ENCODE measurements at regions not wholly inside any gene's neighbourhood (a gene's known extent, or its start where the extent isn't known, plus 50 kb on each side); places are given as distances from the start of the nearest gene placed in this dataset.

DNA sequence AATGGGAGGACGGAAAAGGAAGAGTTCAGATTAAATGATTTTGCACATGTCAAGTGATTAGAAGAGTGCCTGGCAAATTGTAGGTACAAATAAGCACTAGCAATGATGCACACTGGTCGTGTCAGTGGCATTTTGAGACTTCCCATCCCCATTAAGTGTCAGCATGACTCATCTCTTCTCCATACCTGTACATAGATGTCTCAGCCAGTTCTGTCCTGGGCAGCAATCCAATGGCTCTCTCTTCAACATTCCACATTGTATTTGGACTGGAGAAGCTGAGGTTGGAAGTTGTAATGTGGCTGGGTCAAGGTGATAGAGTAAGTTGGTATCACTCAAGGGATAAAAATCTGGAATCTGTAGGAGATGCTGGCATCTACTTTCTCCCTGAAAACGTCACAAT lies 742.7 kb downstream of the VRK1 start:
- DNase-seq: no peak

DNA sequence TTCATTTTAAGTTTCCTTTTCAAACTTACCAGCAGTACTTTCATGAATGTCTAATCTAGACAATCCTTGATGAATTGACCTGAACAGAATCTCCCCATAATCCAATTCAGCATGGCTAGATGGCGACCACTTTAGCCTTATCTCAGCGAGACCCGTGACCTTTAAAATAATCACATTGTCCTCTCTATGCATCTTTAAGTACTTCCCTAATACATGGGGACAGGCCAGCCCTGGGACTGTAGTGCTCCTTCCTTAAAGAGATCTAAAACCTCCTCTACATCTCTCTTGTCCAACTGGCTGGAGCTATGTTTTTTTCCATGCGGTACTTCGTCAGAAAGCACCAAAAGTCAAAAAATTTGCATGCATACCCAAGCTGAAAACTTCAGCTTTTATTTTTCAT lies 746.0 kb downstream of the VRK1 start:
- DNase-seq: no peak

DNA sequence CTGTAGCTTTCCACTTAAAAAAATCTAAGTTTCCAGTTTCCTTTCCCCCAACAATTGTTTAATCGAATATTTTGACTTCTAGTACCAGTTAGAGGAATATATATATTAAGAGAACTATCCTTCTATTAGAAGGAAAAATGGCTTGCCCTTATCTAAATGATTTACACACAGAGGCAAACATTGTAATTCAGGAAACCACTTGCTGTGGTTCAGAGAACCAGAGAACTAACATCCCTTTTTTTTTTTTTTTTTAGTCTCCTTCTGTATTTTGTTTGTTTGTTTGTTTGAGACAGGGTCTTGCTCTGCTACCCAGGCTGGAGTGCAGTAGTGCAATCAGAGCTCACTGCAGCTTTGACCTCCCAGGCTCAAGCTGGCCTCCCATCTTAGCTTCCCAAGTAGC lies 746.6 kb downstream of the VRK1 start:
- no peak for DNase-seq

DNA sequence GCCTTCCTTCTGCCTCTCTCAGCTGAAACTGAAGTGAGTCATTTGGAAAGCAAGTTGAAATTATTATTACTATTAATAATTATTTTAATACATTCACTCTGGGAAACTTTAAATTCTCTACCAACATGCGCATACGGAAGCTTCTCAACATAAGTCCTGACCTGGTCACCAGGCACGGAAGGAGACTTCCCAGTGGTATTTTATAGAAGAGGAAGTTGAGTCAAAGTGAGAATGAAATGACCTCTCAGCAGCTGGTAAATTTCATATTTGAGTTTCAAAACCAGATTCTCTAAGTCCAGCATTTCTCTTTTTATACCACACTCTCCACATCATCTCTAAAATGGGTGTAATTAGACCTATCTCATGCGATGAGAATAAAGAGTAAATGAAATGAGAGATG lies 747.4 kb downstream of the VRK1 start:
- DNase-seq: no peak

DNA sequence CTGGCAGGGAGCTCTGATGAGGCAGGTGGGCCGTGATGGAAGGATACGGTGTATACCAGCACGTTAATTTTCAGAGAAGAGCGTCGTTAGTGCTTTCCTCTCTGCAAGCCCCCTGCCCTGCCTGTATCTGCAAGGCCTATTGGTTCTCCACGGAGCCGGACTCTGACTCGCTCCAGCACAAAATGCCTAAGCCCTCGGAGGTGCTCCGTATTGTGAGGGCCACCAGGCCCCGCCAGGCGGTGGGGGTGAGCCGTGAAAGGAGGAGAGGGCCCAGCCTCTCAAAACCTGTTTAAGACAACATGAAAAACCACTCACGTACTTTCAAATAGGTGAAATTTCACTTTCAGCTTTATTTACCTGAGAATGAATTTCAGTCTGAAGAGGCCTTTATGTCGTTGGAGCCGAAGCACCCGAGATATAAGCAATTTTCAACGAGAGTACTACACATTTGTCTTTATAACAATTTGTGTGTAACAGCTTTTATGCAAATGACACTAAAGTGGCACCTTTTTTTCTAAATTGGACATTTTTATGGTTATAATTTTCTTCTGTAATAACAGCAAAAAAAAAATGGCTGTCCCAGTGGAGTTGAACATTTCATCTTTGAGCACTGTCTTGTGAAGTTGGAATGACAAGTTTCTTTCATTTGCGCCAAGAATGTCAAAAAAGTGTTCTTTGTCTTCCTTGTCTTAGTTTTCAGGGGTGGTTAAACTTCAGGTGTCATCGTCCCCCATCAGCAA lies 749.5 kb downstream of the VRK1 start:
- no peak for DNase-seq

DNA sequence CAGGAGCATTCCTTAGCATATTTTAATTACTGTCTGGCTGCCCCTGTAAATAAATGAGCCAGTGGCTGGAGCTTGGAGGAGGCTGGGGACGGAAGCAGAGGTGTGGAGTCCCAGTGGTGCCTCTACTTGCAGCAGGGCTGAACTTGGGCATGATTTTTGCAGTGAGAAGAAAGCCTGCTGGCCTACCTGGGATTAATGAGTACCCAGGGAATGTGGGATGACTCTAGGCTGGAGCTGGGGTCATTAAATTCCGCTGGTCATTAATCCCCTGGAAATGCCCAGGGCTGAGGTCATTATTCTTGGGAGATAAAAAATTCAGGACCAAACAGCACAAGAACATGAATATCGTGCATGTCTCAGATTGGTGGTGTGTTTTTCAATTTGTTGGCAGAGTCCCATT lies 753.3 kb downstream of the VRK1 start:
- no peak for DNase-seq

DNA sequence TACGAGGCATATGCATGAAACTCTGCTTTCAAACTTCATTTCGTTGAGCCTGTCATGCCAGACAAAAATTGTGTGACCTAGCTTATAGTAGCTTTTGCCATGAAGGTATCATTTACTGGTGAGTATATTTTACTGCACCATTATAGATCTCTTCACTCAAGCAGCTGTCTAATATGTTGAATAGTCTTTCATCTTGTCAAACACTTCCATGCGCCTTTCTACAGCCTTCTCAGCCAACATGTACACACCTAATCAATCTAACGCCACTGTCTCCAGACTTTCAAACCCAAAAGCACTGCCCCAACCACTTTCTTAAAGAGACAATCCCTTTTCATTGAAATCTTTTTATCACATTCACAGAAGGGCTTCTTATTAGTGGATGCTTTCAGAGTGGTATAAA lies 757.4 kb downstream of the VRK1 start:
- DNase-seq: no peak

DNA sequence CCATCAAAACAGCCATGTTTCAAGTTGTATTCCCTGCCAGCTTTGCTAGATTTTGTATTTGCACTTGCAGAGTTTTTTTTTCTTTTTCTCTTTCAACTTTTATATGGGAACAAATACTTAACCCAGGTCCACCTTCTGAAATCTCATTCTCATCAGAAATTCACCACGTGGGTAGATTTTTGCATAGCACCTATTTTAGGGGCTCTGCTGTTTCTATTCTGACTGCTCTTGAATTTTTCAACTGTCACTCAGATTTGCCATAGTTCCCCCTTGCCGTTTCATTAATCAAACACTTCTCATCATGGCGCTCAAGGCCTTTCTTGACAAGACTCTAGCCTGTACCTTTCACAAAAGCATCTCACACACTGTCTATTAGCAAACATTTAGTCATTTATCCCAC lies 767.2 kb downstream of the VRK1 start:
- no peak for DNase-seq

DNA sequence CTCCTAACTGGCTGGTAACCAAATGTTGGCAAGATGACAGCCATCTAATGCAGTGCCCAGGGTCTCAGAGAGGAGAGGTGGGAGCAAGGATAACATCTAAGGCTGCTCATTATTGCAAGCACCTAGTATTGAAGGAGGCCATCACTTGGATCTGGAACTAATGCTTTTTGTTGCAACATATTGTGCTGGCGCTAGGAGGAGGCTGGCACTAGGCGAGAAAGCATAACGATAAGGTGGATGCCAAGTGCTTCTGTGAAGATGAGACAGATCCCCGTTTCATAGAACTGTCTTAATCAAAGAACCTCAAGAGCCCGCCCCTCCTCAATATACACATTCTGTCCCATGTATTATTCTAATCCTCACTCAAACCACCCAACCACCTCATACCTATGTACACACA lies 774.0 kb downstream of the VRK1 start:
- no peak for DNase-seq

DNA sequence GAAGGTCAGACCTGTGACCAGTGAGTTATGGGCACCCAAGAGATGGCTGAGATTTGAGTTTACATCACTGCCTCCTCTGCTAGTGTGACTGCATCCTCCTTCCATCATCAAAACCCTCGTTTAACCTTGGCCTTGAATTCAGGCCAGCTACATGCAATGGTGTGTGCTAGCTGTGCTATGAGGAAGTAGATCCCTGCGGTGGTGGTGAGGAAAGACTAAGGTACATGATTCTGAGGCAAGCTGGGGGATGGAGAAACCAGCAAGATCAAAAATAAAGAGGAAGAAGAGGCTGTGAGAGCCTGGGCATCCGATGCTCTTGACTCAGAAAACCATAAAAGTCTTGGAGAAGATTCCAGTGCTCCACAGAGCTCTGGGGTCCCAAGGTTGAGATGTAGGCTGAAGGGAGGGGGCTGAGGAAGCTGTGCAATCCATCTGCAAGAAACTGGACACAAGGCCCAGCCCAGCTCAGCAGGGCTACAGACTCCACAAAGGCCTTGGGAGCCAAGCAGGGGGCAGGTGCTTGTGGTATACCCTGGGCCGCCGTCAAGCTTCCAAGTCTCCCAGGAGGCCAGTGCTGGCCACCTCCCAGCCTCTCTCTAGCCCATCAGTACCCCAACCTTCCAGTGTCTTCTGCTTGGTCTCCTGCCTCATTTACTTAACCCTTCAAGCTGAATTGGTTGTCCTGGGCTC lies 774.8 kb downstream of the VRK1 start:
- no peak for DNase-seq

DNA sequence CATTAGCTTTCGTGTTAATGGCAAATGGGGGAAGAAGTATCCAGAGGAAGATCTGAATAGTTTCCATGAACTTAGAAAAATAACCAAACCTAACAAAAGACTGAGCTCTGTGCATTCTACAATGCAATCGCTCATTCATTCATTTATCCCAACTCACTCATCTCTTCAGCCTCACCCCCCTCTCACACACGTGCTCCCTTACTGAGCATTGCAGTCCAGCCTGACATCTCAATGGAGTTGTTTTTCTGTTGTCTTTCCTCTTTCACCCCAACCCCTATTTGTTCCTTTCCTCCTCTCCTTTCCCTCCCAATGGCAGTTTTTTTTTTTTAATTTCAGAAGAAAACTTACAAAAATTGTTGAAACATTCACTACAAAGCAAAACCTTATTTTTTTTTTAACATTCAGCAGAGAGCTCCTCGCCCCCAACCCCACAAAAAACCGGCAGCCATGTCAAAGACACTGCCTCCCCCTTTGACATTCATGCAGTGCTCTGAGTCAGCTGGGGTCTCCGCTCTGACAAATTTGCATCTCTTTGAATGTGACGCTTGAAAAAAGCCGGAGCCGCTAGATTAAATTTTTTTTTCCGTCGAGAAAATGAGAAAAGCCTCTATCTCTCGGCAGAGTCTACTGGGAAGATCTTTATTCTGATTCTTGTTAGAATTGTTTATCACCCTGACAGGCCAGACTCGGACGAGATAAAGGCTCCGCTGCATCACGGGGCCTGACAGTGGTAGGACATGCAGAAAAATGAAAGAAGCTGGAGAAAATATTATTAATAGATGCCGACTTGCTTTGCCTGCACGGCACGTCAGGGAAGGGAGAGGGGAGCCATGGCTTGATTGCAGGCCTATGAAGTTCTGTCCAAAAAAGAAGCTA lies 775.6 kb downstream of the VRK1 start:
- DNase-seq: no peak

DNA sequence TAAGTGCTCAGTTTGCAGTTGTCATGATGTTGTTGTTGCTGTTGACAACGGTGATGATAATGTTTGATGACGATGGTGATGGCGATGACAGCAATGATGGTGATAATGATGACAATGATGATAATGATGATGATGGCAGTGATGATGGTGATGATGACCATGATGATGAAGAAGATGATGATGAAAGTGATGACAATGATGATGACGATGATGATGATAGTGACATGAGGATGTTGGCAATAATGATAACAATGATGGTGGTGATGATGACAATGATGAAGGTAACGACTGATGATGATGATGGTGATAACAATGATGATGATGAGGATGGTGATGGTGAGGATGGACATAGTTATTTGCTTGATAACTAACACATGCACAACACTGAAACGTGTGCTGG lies 778.5 kb downstream of the VRK1 start:
- no peak for DNase-seq

DNA sequence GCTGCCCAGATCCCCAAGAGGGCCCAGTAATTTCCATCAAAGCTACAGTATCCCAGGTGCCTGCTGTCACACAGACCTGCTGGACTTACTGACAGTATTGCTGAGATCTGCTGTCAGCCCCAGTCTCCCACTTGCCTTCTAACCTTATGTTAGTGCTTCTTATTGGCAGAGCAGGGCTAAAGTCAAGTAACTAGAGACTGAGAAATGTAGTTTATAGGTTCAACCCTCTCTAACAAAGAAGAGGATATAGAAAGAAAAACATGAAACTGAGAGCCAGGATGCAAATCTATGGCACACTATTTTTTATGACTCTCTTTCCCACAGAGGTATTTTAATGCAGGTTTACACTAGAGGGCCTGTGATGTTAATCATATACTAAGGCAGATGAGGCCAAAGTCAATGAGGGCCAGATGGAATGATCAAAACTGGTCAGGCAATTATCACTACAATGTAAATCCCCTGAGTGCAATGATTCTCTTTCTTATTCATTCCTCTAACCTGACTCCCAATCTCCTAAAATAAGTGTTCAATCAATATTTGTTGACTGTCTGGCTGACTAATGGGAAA lies 781.9 kb downstream of the VRK1 start:
- no peak for DNase-seq

DNA sequence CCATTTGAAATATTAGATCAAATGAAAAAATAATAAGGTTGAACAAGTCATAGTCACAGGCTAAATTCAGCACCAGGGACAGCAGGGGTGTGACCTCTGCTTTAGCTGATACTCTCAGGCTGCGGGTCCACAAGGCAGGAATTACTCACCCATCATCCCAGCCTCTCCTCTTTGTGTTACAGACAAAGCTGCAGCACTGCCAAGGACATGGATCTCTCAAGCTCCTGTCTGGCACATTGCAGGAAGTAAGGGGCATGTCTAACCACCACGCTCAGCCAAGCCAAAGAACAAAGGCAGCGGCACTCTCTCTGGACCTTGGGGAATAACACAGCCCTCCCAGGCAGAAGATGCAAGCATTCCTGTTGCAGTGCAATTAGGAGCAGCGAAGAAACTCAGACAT lies 783.8 kb downstream of the VRK1 start:
- DNase-seq: no peak

DNA sequence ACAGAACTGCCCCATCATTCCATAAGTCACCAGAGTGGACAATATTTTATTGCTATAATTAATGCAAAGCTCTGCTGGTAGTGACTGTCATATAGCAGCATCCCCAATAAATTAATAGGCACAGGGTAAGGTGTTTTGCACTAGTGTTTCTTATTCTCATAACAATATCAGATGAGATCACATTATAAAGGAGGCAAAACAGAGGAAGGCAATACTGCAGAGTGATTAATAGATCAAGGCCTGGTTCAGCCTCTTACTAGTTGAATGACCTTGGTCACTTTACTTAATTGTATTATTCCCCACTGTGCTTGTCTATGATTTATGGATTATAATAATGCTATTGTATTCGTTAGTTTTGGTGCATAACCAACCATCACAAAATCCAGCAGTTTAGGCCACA lies 784.8 kb downstream of the VRK1 start:
- DNase-seq: no peak

DNA sequence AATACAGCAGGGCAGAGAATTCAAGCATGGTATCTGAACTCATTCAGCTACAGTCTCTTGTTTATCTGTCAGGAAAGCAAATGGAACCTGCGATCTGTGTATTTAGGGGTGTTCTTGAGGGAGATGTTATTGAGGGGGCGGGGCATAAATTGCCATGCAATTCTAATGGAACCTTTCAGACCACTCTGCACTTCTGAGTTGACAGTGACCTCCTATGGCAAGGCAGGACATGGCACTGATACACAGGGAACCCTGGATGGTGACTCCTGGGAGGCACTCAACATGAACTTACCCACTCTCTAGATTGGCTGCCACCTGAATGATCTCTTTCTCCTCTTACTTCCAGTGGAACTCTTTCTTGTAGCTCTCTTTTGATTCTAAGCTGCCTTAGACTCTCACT lies 787.3 kb downstream of the VRK1 start:
- no peak for DNase-seq

DNA sequence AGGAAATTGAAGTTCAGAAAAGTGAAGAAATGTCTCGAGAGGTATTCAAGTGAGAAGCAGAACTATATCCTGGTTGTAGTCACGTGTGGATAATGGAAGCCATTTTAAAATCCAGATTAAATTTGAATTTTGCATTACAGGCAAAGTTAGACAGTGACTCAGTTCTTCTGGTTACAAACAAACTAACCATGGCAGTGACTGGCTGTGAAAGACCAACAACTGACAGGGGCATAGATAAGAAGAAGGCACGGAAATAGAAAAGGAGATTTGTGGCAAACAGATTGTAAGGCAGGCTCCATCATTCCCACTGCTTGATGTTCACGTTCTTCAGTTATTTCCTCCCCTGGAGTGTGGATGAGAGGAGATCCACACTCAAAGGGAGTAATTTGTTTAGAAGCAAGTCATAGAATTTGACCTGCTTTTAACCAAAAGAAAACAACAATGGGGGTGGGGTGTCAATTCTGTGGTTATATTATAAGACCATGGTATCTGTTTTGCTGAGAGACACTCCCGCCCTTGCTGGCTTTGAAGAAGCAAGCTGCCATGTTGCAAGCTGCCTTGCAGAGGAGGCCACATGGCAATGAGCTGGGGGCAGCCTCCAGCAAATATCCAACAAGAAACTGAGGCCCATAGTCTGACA lies 795.3 kb downstream of the VRK1 start:
- DNase-seq: no peak

DNA sequence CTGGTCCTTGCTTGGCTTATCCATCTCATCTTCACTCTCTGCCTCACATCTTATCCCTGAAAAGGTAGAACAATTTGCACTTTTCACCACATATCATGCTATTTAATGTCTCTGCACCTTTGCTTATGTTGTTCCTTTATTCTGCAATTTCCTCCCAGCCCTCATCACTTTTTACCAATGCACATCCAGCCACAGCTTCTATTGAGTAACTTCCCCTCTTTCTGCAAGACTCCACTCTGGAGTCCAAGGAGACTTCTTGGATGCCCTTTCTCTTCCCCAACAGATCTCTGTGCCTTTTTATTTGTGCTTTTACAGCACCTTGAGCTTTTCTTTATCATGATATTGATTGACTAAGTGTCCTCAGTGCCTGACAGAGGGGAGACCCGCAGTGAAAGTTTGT lies 797.1 kb downstream of the VRK1 start:
- DNase-seq: no peak

DNA sequence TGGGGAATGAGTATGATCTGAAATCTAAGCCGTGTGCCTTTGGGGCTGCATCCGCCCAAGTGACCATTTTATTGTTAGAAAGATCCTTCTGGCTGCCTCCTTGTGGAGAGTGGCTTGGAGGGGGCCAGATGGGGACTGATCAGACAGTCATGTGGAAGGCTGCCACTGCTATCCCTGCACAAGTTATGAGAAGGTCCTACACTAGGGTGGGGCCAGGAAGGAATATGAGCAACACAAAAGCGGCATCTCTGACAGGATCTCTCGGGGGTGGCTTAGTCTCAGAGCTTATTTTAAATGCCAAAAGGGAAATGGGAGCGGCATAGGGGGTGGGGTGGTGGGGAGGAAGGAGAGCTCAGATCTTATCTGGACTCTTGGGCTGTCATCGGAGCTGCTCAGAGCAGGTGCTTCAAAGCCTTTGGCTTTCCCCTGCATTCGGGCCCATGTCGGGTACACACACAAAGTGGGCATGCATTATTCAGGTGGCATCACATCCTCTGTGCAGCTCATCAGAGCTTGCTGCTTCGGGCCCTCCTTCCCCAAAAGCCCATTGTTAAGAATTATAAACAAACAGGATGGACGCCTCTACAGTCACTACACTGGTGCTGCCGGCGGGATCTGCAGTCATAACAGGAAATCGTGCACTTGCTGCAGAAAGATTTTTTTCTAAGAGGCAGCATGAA lies 805.4 kb downstream of the VRK1 start:
- DNase-seq: no peak

DNA sequence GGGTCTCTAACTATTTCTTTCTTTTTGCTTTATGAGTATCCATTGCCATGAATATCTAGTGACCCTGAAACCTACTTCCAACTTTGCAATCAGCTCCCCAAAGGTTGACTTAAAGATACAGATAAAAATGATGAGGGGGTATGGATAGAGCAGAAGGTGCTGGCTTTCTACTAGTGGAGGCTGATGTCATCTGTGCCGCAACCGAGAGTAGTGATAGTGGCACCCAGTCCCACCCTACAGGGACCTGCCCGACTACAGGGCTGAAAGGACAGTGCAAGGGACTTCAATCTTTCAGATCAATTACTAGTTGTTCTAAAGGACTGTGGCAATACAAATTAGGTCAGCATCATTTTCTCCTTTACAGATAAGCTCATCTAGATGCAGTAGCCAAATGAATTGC lies 806.0 kb downstream of the VRK1 start:
- no peak for DNase-seq

DNA sequence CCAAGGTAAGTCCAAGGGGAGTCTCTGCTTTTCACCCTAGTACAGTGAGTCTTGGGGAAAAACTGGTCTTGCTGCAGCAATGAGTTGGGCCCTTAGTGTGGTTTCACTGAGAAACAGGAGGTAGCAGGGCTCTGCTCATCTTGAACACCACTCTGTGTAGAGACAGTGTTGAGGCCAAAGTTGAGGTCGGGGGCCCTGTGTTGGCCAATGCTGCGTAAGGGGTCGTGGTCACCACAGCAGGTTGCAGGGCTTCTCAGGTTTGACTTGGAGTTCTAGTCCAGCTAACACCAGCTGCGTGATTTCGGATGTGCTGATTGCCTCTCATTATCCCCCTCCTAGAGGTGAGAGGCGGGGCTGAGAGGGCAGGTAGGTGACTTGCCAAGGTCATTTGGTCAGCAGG lies 807.5 kb downstream of the VRK1 start:
- no peak for DNase-seq

DNA sequence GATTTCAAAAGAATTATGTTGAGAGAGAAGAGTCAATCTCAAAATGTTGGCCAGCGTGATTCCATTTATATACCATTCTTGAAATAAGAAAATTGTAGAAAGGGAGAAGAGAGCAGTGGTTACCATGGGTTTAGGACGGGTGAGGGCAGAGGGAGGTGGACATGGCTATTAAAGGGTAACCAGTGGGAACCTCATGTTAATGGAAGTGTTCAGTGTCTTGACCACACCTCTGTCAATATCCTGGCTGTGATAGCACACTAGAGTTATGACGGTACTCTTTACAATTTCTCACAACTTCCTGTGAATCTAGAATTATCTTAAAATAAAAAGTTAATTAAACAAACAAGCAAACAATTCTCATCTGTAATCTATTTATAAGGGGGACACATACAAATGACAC lies 821.2 kb downstream of the VRK1 start:
- no peak for DNase-seq

All from fibroblast of upper back skin (primary cell).